GM23338 (cell line): ENCODE measurements at regions not wholly inside any gene's neighbourhood (a gene's known extent, or its start where the extent isn't known, plus 50 kb on each side); places are given as distances from the start of the nearest gene placed in this dataset.

Experiments
- CREB1 ChIP-seq: fragments of 250-450 bp; sonication (Bioruptor Pico); IDR thresholded peaks from 2 replicates; pipeline ENCODE4 v1.5.0; 2020; ENCODE audit warnings: low read depth, mild to moderate bottlenecking, moderate library complexity
- CTCF ChIP-seq, 2 experiments: fragments of 200-600 bp in 1 of 2; sonication (generic) in 1 of 2; conservative IDR thresholded peaks; 2 replicates each; pipeline versions ENCODE4 v1.5.1 to v1.6.1; 2016 to 2017; ENCODE audit warnings: antibody characterized with exemption in 2 of 2, low read depth in 2 of 2, mild to moderate bottlenecking in 2 of 2, moderate library complexity in 1 of 2
- EZH2 ChIP-seq: fragments of 200-600 bp; sonication (generic); IDR thresholded peaks from one replicate; pipeline ENCODE4 v1.8.0; 2017; ENCODE audit warnings: antibody characterized with exemption, mild to moderate bottlenecking, low read depth; ENCODE audit not compliant: unreplicated experiment
- EZH2phosphoT487 ChIP-seq: fragments of 200-600 bp; sonication (generic); IDR thresholded peaks from one replicate; pipeline ENCODE4 v1.8.1; 2018; ENCODE audit warnings: antibody characterized with exemption; ENCODE audit not compliant: unreplicated experiment
- JUNB ChIP-seq: IDR thresholded peaks from one replicate; pipeline ENCODE4 v1.6.1; 2016; ENCODE audit warnings: antibody characterized with exemption; ENCODE audit not compliant: unreplicated experiment
- POLR2AphosphoS5 ChIP-seq: IDR thresholded peaks from 2 replicates; pipeline ENCODE4 v1.6.1; 2016; ENCODE audit warnings: antibody characterized with exemption, low read depth
- REST ChIP-seq: IDR thresholded peaks from one replicate; pipeline ENCODE4 v1.6.1; 2018; ENCODE audit warnings: antibody characterized with exemption; ENCODE audit not compliant: unreplicated experiment
- ZNF114 ChIP-seq: fragments of 250-450 bp; sonication (Bioruptor Pico); IDR thresholded peaks from 2 replicates; pipeline ENCODE4 v1.5.0; 2020; ENCODE audit warnings: mild to moderate bottlenecking, moderate library complexity
- ZNF462 ChIP-seq: fragments of 250-450 bp; sonication (Bioruptor Pico); IDR thresholded peaks from 2 replicates; pipeline ENCODE4 v1.5.0; 2020; ENCODE audit warnings: mild to moderate bottlenecking, moderate library complexity

GRCh38 chr20:19045371-19045770 is 167.1 kb upstream of the SLC24A3 start:
- TF ChIP-seq CTCF (conservative IDR thresholded peaks at IDR 0.05; ENCODE audit: low read depth in 2 of 2) (no peak), POLR2AphosphoS5 (no peak), ZNF462 (CRISPR knock-in tag) (no peak), REST (no peak), EZH2phosphoT487 (no peak), JUNB (no peak), EZH2 (no peak), CREB1 (CRISPR knock-in tag) (no peak), ZNF114 (CRISPR knock-in tag) (no peak)
